ENCODE measurements at regions not wholly inside any gene's neighbourhood (a gene's known extent, or its start where the extent isn't known, plus 50 kb on each side); places are given as distances from the start of the nearest gene placed in this dataset.

- DNase-seq = no peak
Observed at GRCh38 chr2:144595279-144595678, 75.4 kb upstream of the ZEB2 start.

- DNase-seq = no peak
Observed at GRCh38 chr2:144593803-144594202, 73.9 kb upstream of the ZEB2 start.

- no peak for DNase-seq
Observed at GRCh38 chr2:144592500-144593256, 72.8 kb upstream of the ZEB2 start.

DNA sequence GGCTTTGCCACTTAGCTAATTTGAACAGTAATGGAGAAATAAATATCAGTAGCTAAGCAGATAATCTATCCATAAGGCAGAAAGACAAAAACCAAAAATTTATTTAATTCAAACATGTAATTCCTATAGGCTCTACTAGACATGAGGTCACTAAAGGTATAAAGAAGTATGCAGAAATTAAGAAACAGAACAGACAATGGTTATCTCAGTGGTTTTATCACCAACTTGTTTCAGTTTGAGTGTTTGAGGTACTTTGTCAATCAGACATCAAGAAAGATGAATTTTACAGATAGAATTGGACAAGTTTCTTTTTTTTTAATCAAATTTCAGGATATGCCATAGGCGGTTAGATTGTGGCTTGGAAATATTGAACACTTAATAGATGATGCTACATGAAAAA is 67.4 kb upstream of the ZEB2 start:
- no peak for DNase-seq

GRCh38 chr2:144586476-144586875 is 66.6 kb upstream of the ZEB2 start:
- DNase-seq = no peak

GRCh38 chr2:144583741-144584453 is 64.0 kb upstream of the ZEB2 start:
- no peak for DNase-seq

- no peak for DNase-seq
Observed at GRCh38 chr2:144583381-144583729, 63.4 kb upstream of the ZEB2 start.

GRCh38 chr2:144582651-144583380 is 62.9 kb upstream of the ZEB2 start:
- no peak for DNase-seq

DNA sequence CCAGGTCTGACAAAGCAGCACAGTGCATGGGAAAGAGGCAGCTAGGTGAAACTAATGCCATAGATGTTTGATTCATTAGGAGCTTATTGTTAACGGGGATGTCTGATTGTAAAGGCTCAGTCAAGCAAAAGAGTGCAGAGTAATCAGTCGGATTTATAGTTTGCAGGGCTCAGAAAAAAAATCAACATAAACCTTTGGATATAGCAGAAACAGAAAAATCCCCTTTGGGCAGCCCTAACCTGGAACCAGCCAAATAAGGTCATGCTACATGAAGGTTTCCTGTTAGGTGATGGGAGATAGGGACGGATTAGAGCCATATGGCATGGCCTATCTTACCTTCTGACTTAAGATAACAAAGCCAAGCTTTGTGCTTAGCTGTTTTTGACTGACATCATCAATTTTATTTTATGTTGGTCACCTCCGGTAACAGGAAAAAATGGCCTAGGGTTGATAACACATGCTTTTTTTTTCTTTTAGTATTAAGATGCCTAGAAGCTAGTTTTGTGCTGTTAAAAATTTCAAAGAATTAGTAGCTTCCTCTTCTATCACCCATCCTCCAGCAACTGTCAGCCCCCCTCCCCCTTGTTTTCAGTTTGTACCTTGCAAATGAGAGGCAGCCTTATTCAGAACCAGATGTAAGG is 60.7 kb upstream of the ZEB2 start:
- DNase-seq = no peak

- no peak for DNase-seq
Observed at GRCh38 chr2:144579556-144579955, 59.6 kb upstream of the ZEB2 start.

DNA sequence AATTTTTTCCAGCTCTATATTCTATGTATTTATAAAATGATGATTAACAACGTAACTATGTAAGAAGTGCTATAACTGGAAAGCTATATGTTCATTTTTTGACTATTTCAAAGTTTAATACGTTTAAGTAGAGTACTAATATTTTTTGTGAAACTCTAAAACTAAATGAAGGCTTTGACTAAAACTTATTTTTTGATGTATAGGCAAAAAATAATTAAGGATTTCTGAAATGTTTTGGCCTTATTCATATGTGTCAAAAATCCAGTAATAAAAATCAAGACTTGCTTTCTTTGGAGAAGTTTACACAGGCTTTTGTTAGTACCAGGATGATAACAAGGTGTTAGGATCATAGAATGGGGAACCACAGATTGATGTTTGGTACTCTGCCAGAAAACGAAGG is 58.2 kb upstream of the ZEB2 start:
- DNase-seq = no peak

DNA sequence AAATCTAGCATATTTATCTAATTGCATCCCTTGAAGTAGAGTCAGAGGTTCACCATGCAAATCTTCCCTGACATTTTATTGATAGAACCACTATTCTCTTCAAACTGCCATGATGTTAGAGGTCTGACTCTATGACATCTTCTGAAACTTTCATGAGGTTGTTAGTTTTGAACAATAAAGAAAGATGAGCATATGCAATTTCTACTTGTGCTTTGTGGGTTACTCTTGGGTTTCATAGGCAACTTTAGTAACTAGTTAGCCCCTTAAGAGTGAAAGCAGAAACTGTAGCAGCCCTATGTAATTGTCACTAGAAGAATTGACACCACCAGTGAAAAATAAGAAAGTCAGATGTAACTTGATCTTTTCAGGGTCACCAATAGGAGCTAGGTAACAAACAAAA is 53.1 kb upstream of the ZEB2 start:
- no peak for DNase-seq

DNA sequence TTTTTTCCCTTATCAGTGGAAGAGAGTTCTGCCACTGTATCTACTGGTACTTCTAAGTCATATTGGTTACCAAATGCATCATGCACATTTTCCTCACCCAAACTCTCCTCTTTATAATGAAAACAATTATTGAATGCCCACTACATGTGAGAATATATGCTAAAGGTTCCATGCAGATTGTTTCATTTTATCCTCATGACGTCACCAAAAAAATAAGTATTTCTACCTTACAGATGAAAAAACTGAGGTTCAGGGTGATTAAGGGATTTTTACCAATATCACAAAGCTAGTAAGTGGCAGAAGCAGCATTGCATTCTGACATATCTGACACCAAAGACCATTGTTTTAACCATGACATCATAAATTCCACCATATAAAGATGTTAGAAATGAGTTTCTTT is 51.9 kb upstream of the ZEB2 start:
- no peak for DNase-seq

DNA sequence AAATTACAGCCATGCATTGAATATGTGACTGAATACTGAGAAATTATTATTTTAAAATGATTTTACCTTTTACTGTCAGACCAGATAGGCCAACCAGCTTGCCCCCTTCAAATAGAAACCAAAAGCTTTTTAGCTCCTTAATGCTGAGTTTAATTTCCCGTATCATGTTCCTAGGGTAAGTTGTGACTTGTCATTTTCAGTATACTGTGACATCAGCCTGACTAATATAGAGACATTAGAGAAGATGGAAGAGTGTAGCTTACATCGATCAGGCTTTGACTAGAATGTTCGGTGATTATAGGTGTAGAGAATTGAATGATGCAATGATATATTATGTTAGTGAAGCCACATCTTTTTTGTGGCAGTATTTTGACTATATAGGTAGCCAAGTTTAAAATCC is 50.6 kb upstream of the ZEB2 start:
- no peak for DNase-seq

Data from NCI-H2029 (cell line).